ENCODE measurements at regions not wholly inside any gene's neighbourhood (a gene's known extent, or its start where the extent isn't known, plus 50 kb on each side); places are given as distances from the start of the nearest gene placed in this dataset.

GRCh38 chr16:55964923-55965475, 89.8 kb upstream of the CES5A start:
- no peaks in the 10 kb centered on the region for H3K27me3 ChIP-seq (ENCODE audit: low read depth)
- ATAC-seq (no peak), DNase-seq (no peak)
- peaks cover 6% of the 10 kb centered on the region for H3K4me1 ChIP-seq
- no peak for TF ChIP-seq CTCF (IDR thresholded peaks at IDR 0.05)
- intact Hi-C loops (cut with DNase I) = no loop called here
- H3K36me3 ChIP-seq = no peaks in the 10 kb centered on the region
- no peak overlapping the region for H3K4me3 ChIP-seq
- H3K9me3 ChIP-seq = peaks cover 4% of the 10 kb centered on the region
- H3K27ac ChIP-seq = peak overlapping the region; percentile 24

- TF ChIP-seq CTCF (IDR thresholded peaks at IDR 0.05) = no peak
- intact Hi-C loops (cut with DNase I) = no loop called here
- Histone ChIP-seq H3K36me3 (no peaks in the 10 kb centered on the region), H3K27me3 (ENCODE audit: low read depth) (no peaks in the 10 kb centered on the region), H3K4me1 (no peaks in the 10 kb centered on the region), H3K4me3 (no peak overlapping the region), H3K27ac (no peak overlapping the region), H3K9me3 (no peaks in the 10 kb centered on the region)
- no peak for DNase-seq
- ATAC-seq = no peak
Measured at GRCh38 chr16:55955845-55956244, 80.7 kb upstream of the CES5A start.

GRCh38 chr16:55955424-55955823, 80.3 kb upstream of the CES5A start:
- ATAC-seq (no peak), DNase-seq (no peak)
- H3K36me3 ChIP-seq = no peaks in the 10 kb centered on the region
- no peaks in the 10 kb centered on the region for H3K9me3 ChIP-seq
- H3K27ac ChIP-seq = no peak overlapping the region
- TF ChIP-seq CTCF (IDR thresholded peaks at IDR 0.05) = no peak
- H3K4me3 ChIP-seq = no peak overlapping the region
- intact Hi-C loops (cut with DNase I) = no loop called here
- H3K27me3 ChIP-seq (ENCODE audit: low read depth) = no peaks in the 10 kb centered on the region
- H3K4me1 ChIP-seq = no peaks in the 10 kb centered on the region

GRCh38 chr16:55954906-55955305, 79.7 kb upstream of the CES5A start:
- ATAC-seq (no peak), DNase-seq (no peak)
- no peak for TF ChIP-seq CTCF (IDR thresholded peaks at IDR 0.05)
- H3K4me1 ChIP-seq = no peaks in the 10 kb centered on the region
- no peak overlapping the region for H3K4me3 ChIP-seq
- no peaks in the 10 kb centered on the region for H3K27me3 ChIP-seq (ENCODE audit: low read depth)
- intact Hi-C loops (cut with DNase I) = no loop called here
- no peaks in the 10 kb centered on the region for H3K9me3 ChIP-seq
- no peaks in the 10 kb centered on the region for H3K36me3 ChIP-seq
- H3K27ac ChIP-seq = no peak overlapping the region

GRCh38 chr16:55949518-55949917, 74.3 kb upstream of the CES5A start:
- intact Hi-C loops (cut with DNase I) = loop anchor here (5.0 kb wide), 1 partner anchor 368 kb away; no protein-coding TSS in a partner anchor
- no peaks in the 10 kb centered on the region for H3K4me1 ChIP-seq
- DNase-seq = no peak
- no peaks in the 10 kb centered on the region for H3K9me3 ChIP-seq
- TF ChIP-seq CTCF (IDR thresholded peaks at IDR 0.05) = no peak
- H3K36me3 ChIP-seq = no peaks in the 10 kb centered on the region
- no peak overlapping the region for H3K27ac ChIP-seq
- H3K4me3 ChIP-seq = no peak overlapping the region
- no peaks in the 10 kb centered on the region for H3K27me3 ChIP-seq (ENCODE audit: low read depth)
- no peak for ATAC-seq

Measured in lower lobe of right lung (tissue), 2 donors.